SK-N-SH (cell line): ENCODE measurements at regions not wholly inside any gene's neighbourhood (a gene's known extent, or its start where the extent isn't known, plus 50 kb on each side); places are given as distances from the start of the nearest gene placed in this dataset.

Experiments used
- CTCF ChIA-PET: fragments of 300-600, 350-600 bp; formaldehyde crosslinking; extraction: SDS; loops from one replicate; lab custom pipeline; 2021; lab: Yijun Ruan, JAX
- POLR2A ChIA-PET: fragments of 350-600 bp; sonication (Branson Sonifier 250); formaldehyde crosslinking; extraction: SDS; loops from one replicate; lab custom pipeline; 2020; ENCODE audit warnings: antibody characterized with exemption, inconsistent platforms; lab: Yijun Ruan, JAX
- DNase-seq: peaks from one replicate; pipeline ENCODE4 v3.0.0; 2012
- H2AFZ ChIP-seq: fragments of 200-600 bp; sonication (generic); 2 replicates; pipeline ENCODE4 v1.8.1; 2016; ENCODE audit warnings: antibody characterized with exemption, mild to moderate bottlenecking, low read depth
- H3F3A ChIP-seq: fragments of 200-600 bp; sonication (generic); replicated peaks from 2 replicates; pipeline ENCODE3; 2016; ENCODE audit warnings: antibody characterized with exemption, mild to moderate bottlenecking; ENCODE audit not compliant: insufficient read depth
- H3K27ac ChIP-seq, 2 experiments: fragments of 200-500 bp in 1 of 2; fragments of 200-600 bp in 1 of 2; sonication (Bioruptor generic) in 1 of 2; sonication (generic), shearing (Covaris generic) in 1 of 2; 2 replicates each; pipeline versions ENCODE4 v1.5.1 to v1.6.1; 2014 to 2016; ENCODE audit warnings: low read depth in 2 of 2, inconsistent platforms in 1 of 2, low read length in 1 of 2, mild to moderate bottlenecking in 1 of 2, mixed read lengths in 1 of 2
- H3K27me3 ChIP-seq: fragments of 200-600 bp; sonication (generic), shearing (Covaris generic); 2 replicates; pipeline ENCODE4 v1.6.1; 2016; ENCODE audit warnings: mixed run types; ENCODE audit not compliant: insufficient read depth
- H3K36me3 ChIP-seq, 2 experiments: fragments of 200-500 bp in 1 of 2; fragments of 200-600 bp in 1 of 2; sonication (Bioruptor generic) in 1 of 2; sonication (generic) in 1 of 2; replicated peaks in 1 of 2; 2 replicates each; pipeline versions ENCODE3 to v1.5.1; 2014 to 2016; ENCODE audit warnings: low read length in 1 of 2, mild to moderate bottlenecking in 1 of 2; ENCODE audit not compliant: insufficient read depth in 2 of 2, control insufficient read depth in 1 of 2
- H3K4me1 ChIP-seq, 2 experiments: fragments of 200-500 bp in 1 of 2; fragments of 200-600 bp in 1 of 2; sonication (Bioruptor generic) in 1 of 2; sonication (generic), shearing (Covaris generic) in 1 of 2; 2 replicates each; pipeline versions ENCODE4 v1.5.1 to v1.6.1; 2014 to 2016; ENCODE audit warnings: low read depth in 1 of 2, low read length in 1 of 2, mixed run types in 1 of 2; ENCODE audit not compliant: insufficient read depth in 2 of 2, control insufficient read depth in 1 of 2
- H3K4me2 ChIP-seq: fragments of 200-600 bp; sonication (generic), shearing (Covaris generic); 2 replicates; pipeline ENCODE4 v1.6.1; 2017; ENCODE audit warnings: mixed run types
- H3K4me3 ChIP-seq, 2 experiments: fragments of 200-500 bp in 1 of 2; fragments of 200-600 bp in 1 of 2; sonication (Bioruptor generic) in 1 of 2; sonication (generic), shearing (Covaris generic) in 1 of 2; 2 replicates each; pipeline versions ENCODE4 v1.5.1 to v1.8.1; 2014 to 2016; ENCODE audit warnings: low read depth in 2 of 2, inconsistent platforms in 1 of 2, low read length in 1 of 2, mild to moderate bottlenecking in 1 of 2, mixed read lengths in 1 of 2, moderate library complexity in 1 of 2
- H3K79me2 ChIP-seq: fragments of 200-600 bp; sonication (generic); 2 replicates; pipeline ENCODE4 v1.8.1; 2017; ENCODE audit warnings: mild to moderate bottlenecking; ENCODE audit not compliant: insufficient read depth
- H3K9ac ChIP-seq: fragments of 200-600 bp; sonication (generic); 2 replicates; pipeline ENCODE4 v1.6.1; 2017; ENCODE audit warnings: mixed run types
- H3K9me2 ChIP-seq: fragments of 200-600 bp; sonication (generic); 2 replicates; pipeline ENCODE4 v1.6.1; 2017; ENCODE audit warnings: mixed run types
- H3K9me3 ChIP-seq: fragments of 200-600 bp; sonication (generic); 2 replicates; pipeline ENCODE4 v1.6.1; 2017; ENCODE audit warnings: mixed run types, mild to moderate bottlenecking, moderate library complexity
- H4K20me1 ChIP-seq: fragments of 200-600 bp; sonication (generic); 2 replicates; pipeline ENCODE4 v1.6.1; 2017; ENCODE audit warnings: mild to moderate bottlenecking, mixed run types; ENCODE audit not compliant: insufficient read depth
- EP300 ChIP-seq, 2 experiments: IDR thresholded peaks; 2 replicates each; pipeline versions ENCODE4 v1.4.0 to v1.6.1; 2012; ENCODE audit warnings: borderline replicate concordance in 1 of 2, low read depth in 1 of 2, low read length in 1 of 2
- EZH2phosphoT487 ChIP-seq: fragments of 200-600 bp; sonication (generic); IDR thresholded peaks from 2 replicates; pipeline ENCODE4 v1.6.1; 2017; ENCODE audit warnings: low read depth, mixed run types, mild to moderate bottlenecking, antibody characterized with exemption, moderate library complexity, borderline replicate concordance
- FOSL2 ChIP-seq: IDR thresholded peaks from 2 replicates; pipeline ENCODE4 v1.4.0; 2012; ENCODE audit warnings: low read depth, mild to moderate bottlenecking, moderate library complexity, borderline replicate concordance
- GABPA ChIP-seq: IDR thresholded peaks from 2 replicates; pipeline ENCODE4 v1.4.0; 2012; ENCODE audit warnings: low read depth, mild to moderate bottlenecking
- GATA2 ChIP-seq: sonication (generic); formaldehyde crosslinking; IDR thresholded peaks from 2 replicates; pipeline ENCODE4 v1.5.0; 2020; ENCODE audit warnings: mild to moderate bottlenecking, missing genetic modification reagents
- IRF3 ChIP-seq: fragments of 150-350 bp; IDR thresholded peaks from 2 replicates; pipeline ENCODE4 v1.6.1; 2016; ENCODE audit warnings: mild to moderate bottlenecking, low read depth, low read length
- MAX ChIP-seq: IDR thresholded peaks from 2 replicates; pipeline ENCODE4 v1.4.0; 2012; ENCODE audit warnings: low read depth
- MEF2A ChIP-seq: IDR thresholded peaks from 2 replicates; pipeline ENCODE4 v1.4.0; 2012; ENCODE audit warnings: low read depth, borderline replicate concordance
- NFIC ChIP-seq: IDR thresholded peaks from 2 replicates; pipeline ENCODE4 v1.4.0; 2012; ENCODE audit warnings: borderline replicate concordance
- RAD21 ChIP-seq: IDR thresholded peaks from 2 replicates; pipeline ENCODE4 v1.6.1; 2012; ENCODE audit warnings: mild to moderate bottlenecking, low read length
- REST ChIP-seq: IDR thresholded peaks from 2 replicates; pipeline ENCODE4 v1.6.1; 2012; ENCODE audit warnings: mild to moderate bottlenecking, low read depth, low read length, moderate library complexity
- RXRA ChIP-seq: IDR thresholded peaks from 2 replicates; pipeline ENCODE4 v1.4.0; 2012; ENCODE audit warnings: low read depth, mild to moderate bottlenecking, borderline replicate concordance
- SIN3A ChIP-seq: IDR thresholded peaks from 2 replicates; pipeline ENCODE4 v1.6.1; 2012; ENCODE audit warnings: low read depth, mild to moderate bottlenecking, low read length, moderate library complexity, borderline replicate concordance
- TCF12 ChIP-seq: IDR thresholded peaks from 2 replicates; pipeline ENCODE4 v1.4.0; 2012
- TEAD4 ChIP-seq: IDR thresholded peaks from 2 replicates; pipeline ENCODE4 v1.4.0; 2012; ENCODE audit warnings: mild to moderate bottlenecking, borderline replicate concordance; ENCODE audit not compliant: insufficient read depth
- WGBS: methylation state at CpG from one replicate; pipeline ENCODE4 v1.1.6; 2017; ENCODE audit warnings: low lambda C conversion rate; 5-methylcytosine and 5-hydroxymethylcytosine counted together

GRCh38 chr4:30641345-30641744 is 78.8 kb upstream of the PCDH7 start:
- Histone ChIP-seq H3K4me3 (no peak overlapping the region), H3K9me2 (no peaks in the 10 kb centered on the region), H4K20me1 (no peaks in the 10 kb centered on the region), H3K36me3 (no peaks in the 10 kb centered on the region), H3K27me3 (no peaks in the 10 kb centered on the region), H3K9me3 (no peaks in the 10 kb centered on the region), H3K4me1 (no peaks in the 10 kb centered on the region), H3K9ac (no peak overlapping the region), H3F3A (no peaks in the 10 kb centered on the region), H3K79me2 (no peaks in the 10 kb centered on the region), H3K4me2 (no peak overlapping the region), H2AFZ (no peak overlapping the region), H3K27ac (no peak overlapping the region)
- CTCF ChIA-PET, result no interaction called here
- WGBS, result 8% methylated on average over 1 of the region's 1 CpG
- DNase-seq, result no peak
- no peak for TF ChIP-seq IRF3
- TF ChIP-seq MAX, result no peak
- no peak for TF ChIP-seq RXRA
- TF ChIP-seq RAD21, result no peak
- no peak for TF ChIP-seq FOSL2
- TF ChIP-seq TCF12, result no peak
- TF ChIP-seq GATA2, result no peak
- no peak for TF ChIP-seq MEF2A
- TF ChIP-seq EP300 (IDR thresholded peaks at IDR 0.05; ENCODE audit: borderline replicate concordance in 1 of 2, low read depth in 1 of 2, low read length in 1 of 2), result no peak
- POLR2A ChIA-PET, result no interaction called here

GRCh38 chr4:30642567-30642966 is 77.6 kb upstream of the PCDH7 start:
- ChIA-PET POLR2A (no interaction called here), CTCF (no interaction called here)
- no peak overlapping the region for H3K9ac ChIP-seq
- H3K36me3 ChIP-seq, result no peaks in the 10 kb centered on the region
- no peaks in the 10 kb centered on the region for H3K9me2 ChIP-seq
- no peaks in the 10 kb centered on the region for H3F3A ChIP-seq
- no peak overlapping the region for H3K27ac ChIP-seq
- H2AFZ ChIP-seq, result no peak overlapping the region
- H3K79me2 ChIP-seq, result no peaks in the 10 kb centered on the region
- no peak overlapping the region for H3K4me2 ChIP-seq
- no peak for TF ChIP-seq REST
- TF ChIP-seq RAD21, result no peak
- TF ChIP-seq NFIC, result no peak
- no peak for TF ChIP-seq GABPA
- no peak for TF ChIP-seq EZH2phosphoT487
- TF ChIP-seq TEAD4, result no peak
- TF ChIP-seq SIN3A, result no peak
- H4K20me1 ChIP-seq, result no peaks in the 10 kb centered on the region
- 0% methylated on average over 1 of the region's 1 CpG for WGBS
- no peaks in the 10 kb centered on the region for H3K4me1 ChIP-seq
- no peaks in the 10 kb centered on the region for H3K27me3 ChIP-seq
- DNase-seq, result no peak
- H3K4me3 ChIP-seq, result no peak overlapping the region
- H3K9me3 ChIP-seq, result no peaks in the 10 kb centered on the region
